Neural cell (in vitro differentiated cells): ENCODE measurements at regions not wholly inside any gene's neighbourhood (a gene's known extent, or its start where the extent isn't known, plus 50 kb on each side); places are given as distances from the start of the nearest gene placed in this dataset.

Source experiments
- H2AFZ ChIP-seq: fragments of 200-600, 300-800 bp; sonication (generic), shearing (Covaris generic); 2 replicates; pipeline ENCODE4 v1.6.0; 2014; ENCODE audit warnings: low read depth, mild to moderate bottlenecking, antibody characterized with exemption, low read length, moderate library complexity
- H3F3A ChIP-seq: fragments of 200-600 bp; shearing (Covaris generic); 2 replicates; pipeline ENCODE4 v1.6.1; 2016; ENCODE audit warnings: mild to moderate bottlenecking, moderate library complexity, mixed read lengths, antibody characterized with exemption, low read length; ENCODE audit not compliant: insufficient read depth, poor library complexity, severe bottlenecking
- H3K27ac ChIP-seq: fragments of 200-600, 300-800 bp; sonication (generic), shearing (Covaris generic); 2 replicates; pipeline ENCODE4 v1.5.1; 2014; ENCODE audit warnings: mild to moderate bottlenecking, low read length, moderate library complexity
- H3K27me3 ChIP-seq: fragments of 300-800, 200-600 bp; sonication (generic), shearing (Covaris generic); 2 replicates; pipeline ENCODE4 v1.6.0; 2014; ENCODE audit warnings: mild to moderate bottlenecking, low read depth, low read length, moderate library complexity; ENCODE audit not compliant: insufficient read depth
- H3K36me3 ChIP-seq: fragments of 300-800, 200-600 bp; sonication (generic), shearing (Covaris generic); 2 replicates; pipeline ENCODE4 v1.5.1; 2014; ENCODE audit warnings: mild to moderate bottlenecking, antibody characterized with exemption, low read length, moderate library complexity; ENCODE audit not compliant: insufficient read depth
- H3K4me2 ChIP-seq: fragments of 300-800, 200-600 bp; sonication (generic), shearing (Covaris generic); 2 replicates; pipeline ENCODE4 v1.6.0; 2014; ENCODE audit warnings: mild to moderate bottlenecking, low read length
- H3K4me3 ChIP-seq: fragments of 300-800, 200-600 bp; sonication (generic), shearing (Covaris generic); 2 replicates; pipeline ENCODE4 v1.5.1; 2014; ENCODE audit warnings: mild to moderate bottlenecking, low read length, moderate library complexity
- H3K79me2 ChIP-seq: fragments of 200-600 bp; shearing (Covaris generic); replicated peaks from 2 replicates; pipeline ENCODE4 v1.6.0; 2014; ENCODE audit warnings: mild to moderate bottlenecking, low read length, moderate library complexity; ENCODE audit not compliant: insufficient read depth
- H3K9ac ChIP-seq: fragments of 300-800, 200-600 bp; sonication (generic), shearing (Covaris generic); 2 replicates; pipeline ENCODE4 v1.6.1; 2016; ENCODE audit warnings: mild to moderate bottlenecking, low read length, mixed read lengths
- H3K9me2 ChIP-seq: fragments of 200-600 bp; shearing (Covaris generic); 2 replicates; pipeline ENCODE4 v1.6.1; 2016; ENCODE audit warnings: mild to moderate bottlenecking, low read length, mixed read lengths; ENCODE audit not compliant: insufficient read depth
- H3K9me3 ChIP-seq: fragments of 200-600, 300-800 bp; sonication (generic), shearing (Covaris generic); 2 replicates; pipeline ENCODE4 v1.6.1; 2016; ENCODE audit warnings: mild to moderate bottlenecking, mixed run types, low read length, moderate library complexity, mixed read lengths
- H4K20me1 ChIP-seq: fragments of 200-600 bp; shearing (Covaris generic); 2 replicates; pipeline ENCODE4 v1.6.1; 2016; ENCODE audit warnings: mild to moderate bottlenecking, mixed run types; ENCODE audit not compliant: insufficient read depth
- CTCF ChIP-seq: fragments of 450-650 bp; IDR thresholded peaks from 2 replicates; pipeline ENCODE4 v1.5.1; 2014; ENCODE audit warnings: antibody characterized with exemption, mild to moderate bottlenecking, moderate library complexity; ENCODE audit not compliant: poor library complexity, severe bottlenecking
- EP300 ChIP-seq: fragments of 450-650 bp; conservative IDR thresholded peaks from 2 replicates; pipeline ENCODE4 v1.6.1; 2014; ENCODE audit warnings: antibody characterized with exemption, mild to moderate bottlenecking, moderate library complexity; ENCODE audit not compliant: poor library complexity, severe bottlenecking
- EZH2 ChIP-seq: fragments of 200-600, 300-800 bp; shearing (Covaris generic), sonication (generic); IDR thresholded peaks from 2 replicates; pipeline ENCODE4 v1.6.1; 2014; ENCODE audit warnings: antibody characterized with exemption, low read length, borderline replicate concordance, mild to moderate bottlenecking; ENCODE audit not compliant: insufficient read depth, poor library complexity, severe bottlenecking
- MXI1 ChIP-seq: fragments of 450-650 bp; conservative IDR thresholded peaks from 2 replicates; pipeline ENCODE4 v1.6.1; 2014; ENCODE audit warnings: antibody characterized with exemption, mild to moderate bottlenecking; ENCODE audit not compliant: poor library complexity, severe bottlenecking
- POLR2AphosphoS5 ChIP-seq: IDR thresholded peaks from 2 replicates; pipeline ENCODE4 v1.6.1; 2012
- RAD21 ChIP-seq: fragments of 450-650 bp; conservative IDR thresholded peaks from 2 replicates; pipeline ENCODE4 v1.6.1; 2014; ENCODE audit warnings: antibody characterized with exemption, mild to moderate bottlenecking, moderate library complexity
- REST ChIP-seq: IDR thresholded peaks from 2 replicates; pipeline ENCODE4 v1.6.1; 2012; ENCODE audit warnings: borderline replicate concordance
- SMC3 ChIP-seq: fragments of 450-650 bp; conservative IDR thresholded peaks from 2 replicates; pipeline ENCODE4 v1.6.1; 2014; ENCODE audit warnings: antibody characterized with exemption, mild to moderate bottlenecking, moderate library complexity; ENCODE audit not compliant: poor library complexity
- TAF1 ChIP-seq: IDR thresholded peaks from 2 replicates; pipeline ENCODE4 v1.6.1; 2012; ENCODE audit warnings: low read depth

- TF ChIP-seq RAD21 (no peak), EZH2 (no peak), SMC3 (no peak), POLR2AphosphoS5 (no peak), EP300 (no peak), TAF1 (no peak)
- H2AFZ ChIP-seq, result no peak overlapping the region
- no peaks in the 10 kb centered on the region for H3K79me2 ChIP-seq
- no peaks in the 10 kb centered on the region for H3K9me3 ChIP-seq
- H3K27ac ChIP-seq, result no peak overlapping the region
- no peaks in the 10 kb centered on the region for H3K27me3 ChIP-seq
- no peaks in the 10 kb centered on the region for H3K36me3 ChIP-seq
- H3K4me2 ChIP-seq, result no peak overlapping the region
- H4K20me1 ChIP-seq, result no peaks in the 10 kb centered on the region
- H3F3A ChIP-seq, result no peaks in the 10 kb centered on the region
- H3K9me2 ChIP-seq, result no peaks in the 10 kb centered on the region
- H3K4me3 ChIP-seq, result no peak overlapping the region
- no peak overlapping the region for H3K9ac ChIP-seq
Observed at GRCh38 chr11:40037005-40037404, 1422.4 kb downstream of the LRRC4C start.

GRCh38 chr11:40032331-40032730 lies 1427.1 kb downstream of the LRRC4C start:
- TF ChIP-seq MXI1, result no peak
- TF ChIP-seq REST, result no peak
- no peak for TF ChIP-seq EP300
- TF ChIP-seq CTCF, result no peak
- no peak for TF ChIP-seq RAD21
- no peak for TF ChIP-seq POLR2AphosphoS5
- no peak for TF ChIP-seq EZH2
- TF ChIP-seq SMC3, result no peak
- TF ChIP-seq TAF1, result no peak
- Histone ChIP-seq H2AFZ (no peak overlapping the region), H3K9me2 (no peaks in the 10 kb centered on the region), H3K9me3 (no peaks in the 10 kb centered on the region), H3K27me3 (no peaks in the 10 kb centered on the region), H3K4me3 (no peak overlapping the region), H3K79me2 (no peaks in the 10 kb centered on the region), H3K9ac (no peak overlapping the region), H3K36me3 (no peaks in the 10 kb centered on the region), H3K27ac (no peak overlapping the region), H4K20me1 (no peaks in the 10 kb centered on the region), H3F3A (no peaks in the 10 kb centered on the region), H3K4me2 (no peak overlapping the region)
